ENCODE measurements at regions not wholly inside any gene's neighbourhood (a gene's known extent, or its start where the extent isn't known, plus 50 kb on each side); places are given as distances from the start of the nearest gene placed in this dataset.

- no peak overlapping the region for H3K27ac ChIP-seq (ENCODE audit: low read depth, low read length)
- ATAC-seq, result no peak
- H3K9ac ChIP-seq (ENCODE audit: low read length), result no peak overlapping the region
- TF ChIP-seq POLR2AphosphoS5 (IDR thresholded peaks at IDR 0.05; ENCODE audit: low read depth, low read length) (no peak), ZBTB33 (IDR thresholded peaks at IDR 0.05; ENCODE audit: extremely low read depth, insufficient replicate concordance, low read length) (no peak), CEBPB (IDR thresholded peaks at IDR 0.05; ENCODE audit: low read depth) (no peak), EGR1 (IDR thresholded peaks at IDR 0.05; ENCODE audit: low read depth) (no peak), EZH2phosphoT487 (IDR thresholded peaks at IDR 0.05; ENCODE audit: borderline replicate concordance) (no peak), ZFX (IDR thresholded peaks at IDR 0.05) (no peak), ELF1 (IDR thresholded peaks at IDR 0.05; ENCODE audit: borderline replicate concordance, low read depth) (no peak), REST (IDR thresholded peaks at IDR 0.05; ENCODE audit: low read depth) (no peak), TCF7L2 (IDR thresholded peaks at IDR 0.05; ENCODE audit: borderline replicate concordance, extremely low read depth, insufficient read depth, insufficient read length) (no peak), CBX3 (IDR thresholded peaks at IDR 0.05; ENCODE audit: low read depth) (no peak), SIN3A (IDR thresholded peaks at IDR 0.05; ENCODE audit: low read depth) (no peak), EZH2 (IDR thresholded peaks at IDR 0.05) (no peak), ZNF274 (IDR thresholded peaks at IDR 0.05; ENCODE audit: low read depth, low read length) (no peak), YY1 (IDR thresholded peaks at IDR 0.05; ENCODE audit: extremely low read depth, insufficient replicate concordance, low read depth, low read length) (no peak), CTCF (IDR thresholded peaks at IDR 0.05 in 2 of 3, conservative IDR thresholded peaks at IDR 0.05 in 1 of 3; ENCODE audit: borderline replicate concordance in 1 of 3, insufficient read depth in 1 of 3, low read depth in 2 of 3, low read length in 2 of 3) (no peak), JUND (IDR thresholded peaks at IDR 0.05) (no peak), SRF (IDR thresholded peaks at IDR 0.05; ENCODE audit: low read depth) (no peak)
- H3K4me2 ChIP-seq (ENCODE audit: low read length), result no peak overlapping the region
- H3K9me2 ChIP-seq (ENCODE audit: insufficient read depth), result no peaks in the 10 kb centered on the region
- ChIA-PET POLR2A (no interaction called here), CTCF (no interaction called here), RAD21 (ENCODE audit: low non-redundant PET in 1 of 2, low total read pairs in 2 of 2, uncharacterized antibody in 2 of 2, unreplicated experiment in 2 of 2) (no interaction called here)
- no TSS peak for BruUV-seq (replicated peaks)
- H3K4me3 ChIP-seq (replicated peaks in 1 of 2; ENCODE audit: low read depth in 1 of 2, low read length in 2 of 2), result no peak overlapping the region
- H3K9me3 ChIP-seq (ENCODE audit: control insufficient read depth in 1 of 2, insufficient read depth in 1 of 2, low read depth in 1 of 2, low read length in 2 of 2), result peaks cover 20 to 29% of the 10 kb centered on the region in 2 experiments; a peak in 2 of 4 replicates
- DNase-seq (ENCODE audit: low read depth, low spot score), result no peak
- no peaks in the 10 kb centered on the region for H3K4me1 ChIP-seq (ENCODE audit: control insufficient read depth in 1 of 2, insufficient read depth in 2 of 2, low read length in 2 of 2)
- H3K79me2 ChIP-seq (ENCODE audit: insufficient read depth, low read length), result no peaks in the 10 kb centered on the region
- intact Hi-C loops (cut with micrococcal nuclease), result no loop called here
- no peaks in the 10 kb centered on the region for H4K20me1 ChIP-seq (ENCODE audit: insufficient read depth)
- no peaks in the 10 kb centered on the region for H3K27me3 ChIP-seq (ENCODE audit: insufficient read depth, low read length)
- no peak overlapping the region for H2AFZ ChIP-seq (ENCODE audit: low read depth, low read length, poor library complexity, severe bottlenecking)
- H3K36me3 ChIP-seq (ENCODE audit: control insufficient read depth in 1 of 2, insufficient read depth in 2 of 2, low read length in 2 of 2), result no peaks in the 10 kb centered on the region
Measured at GRCh38 chr21:20730441-20730840, 267.8 kb upstream of the NCAM2 start.

Measured in HCT116 (cell line).